Esophagus muscularis mucosa (tissue), 3 donors: ENCODE measurements at regions not wholly inside any gene's neighbourhood (a gene's known extent, or its start where the extent isn't known, plus 50 kb on each side); places are given as distances from the start of the nearest gene placed in this dataset.

Source experiments
- CTCF ChIP-seq, 3 experiments: fragments of 200-600 bp in 2 of 3; fragments of 450-650 bp in 1 of 3; sonication (generic) in 2 of 3; IDR thresholded peaks; one replicate each; pipeline ENCODE4 v1.5.1; 2017 to 2019; ENCODE audit warnings: antibody characterized with exemption in 3 of 3, mild to moderate bottlenecking in 2 of 3, moderate library complexity in 1 of 3
- POLR2A ChIP-seq: fragments of 450-650 bp; IDR thresholded peaks from one replicate; pipeline ENCODE4 v1.6.1; 2017; ENCODE audit warnings: antibody characterized with exemption, moderate library complexity, mild to moderate bottlenecking, low read depth

DNA sequence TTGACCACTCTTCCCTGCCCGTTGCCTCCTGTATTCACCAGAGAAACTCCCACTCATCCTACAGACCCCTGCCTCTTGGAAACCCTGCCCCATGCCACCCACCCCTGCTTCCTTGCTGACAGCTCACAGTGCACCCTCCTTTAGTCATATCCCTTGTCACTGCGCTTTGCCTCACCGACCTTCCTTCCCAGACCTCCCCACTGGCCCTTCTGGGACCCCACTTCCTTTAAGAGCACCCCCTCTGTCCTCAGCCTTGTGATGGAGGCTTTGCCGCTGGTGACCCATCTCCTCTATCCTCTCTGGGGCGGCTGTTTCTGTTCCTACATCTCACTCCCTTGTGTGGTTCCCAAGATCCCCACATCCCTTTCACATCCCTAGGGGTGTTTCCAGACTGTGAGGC is 92.8 kb upstream of the ZMIZ1 start:
- TF ChIP-seq POLR2A = no peak
- TF ChIP-seq CTCF (IDR thresholded peaks at IDR 0.05) = no peak
